H1 (cell line): ENCODE measurements at regions not wholly inside any gene's neighbourhood (a gene's known extent, or its start where the extent isn't known, plus 50 kb on each side); places are given as distances from the start of the nearest gene placed in this dataset.

Experiments
- CHD7 ChIP-seq: fragments of 300-600 bp; sonication (generic); IDR thresholded peaks from 2 replicates; pipeline ENCODE4 v1.7.1; 2012; ENCODE audit warnings: low read length, moderate library complexity, mild to moderate bottlenecking, inconsistent platforms; ENCODE audit not compliant: insufficient replicate concordance
- CTBP2 ChIP-seq: IDR thresholded peaks from 2 replicates; pipeline ENCODE4 v1.7.0; 2011; ENCODE audit warnings: borderline replicate concordance, mild to moderate bottlenecking, moderate library complexity, mixed read lengths, low read length; ENCODE audit not compliant: insufficient read depth, insufficient read length

DNA sequence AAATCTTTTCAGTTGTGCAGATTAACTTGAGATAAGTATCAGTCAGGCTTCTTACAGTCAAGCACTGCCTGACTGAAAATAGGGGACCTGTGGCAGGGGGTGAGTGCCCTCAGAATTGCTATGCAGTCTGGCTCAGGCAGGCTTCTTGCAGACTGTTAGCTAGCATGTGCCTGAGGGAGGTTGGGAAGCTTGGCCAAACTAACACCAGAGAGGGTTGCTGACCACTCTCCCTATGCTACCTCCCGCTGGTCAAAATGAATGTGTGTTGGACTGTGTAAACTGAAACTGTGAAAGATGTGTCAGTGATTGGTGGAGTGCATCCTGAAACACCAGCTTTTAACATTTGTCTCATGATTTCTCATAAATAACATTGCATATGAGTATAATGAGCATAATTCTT is 622.3 kb upstream of the IMPG1 start (continued):
- TF ChIP-seq CHD7 (no peak), CTBP2 (no peak)
